LNCaP clone FGC (cell line): ENCODE measurements at regions not wholly inside any gene's neighbourhood (a gene's known extent, or its start where the extent isn't known, plus 50 kb on each side); places are given as distances from the start of the nearest gene placed in this dataset.

Source experiments
- DNase-seq: peaks from one replicate; pipeline ENCODE4 v3.0.0-alpha.2; 2011; ENCODE audit warnings: low read depth
- H3K4me3 ChIP-seq: 2 replicates; pipeline ENCODE4 v1.5.1; 2011; ENCODE audit warnings: mild to moderate bottlenecking, low read depth, low read length, control low read depth
- TF ChIP-seq, protein P1 (sequence below): IDR thresholded peaks from 2 replicates; pipeline ENCODE4 v1.5.1; 2012; ENCODE audit warnings: mild to moderate bottlenecking; ENCODE audit not compliant: control insufficient read depth, insufficient read depth; ENCODE audit errors: extremely low read depth

DNA sequence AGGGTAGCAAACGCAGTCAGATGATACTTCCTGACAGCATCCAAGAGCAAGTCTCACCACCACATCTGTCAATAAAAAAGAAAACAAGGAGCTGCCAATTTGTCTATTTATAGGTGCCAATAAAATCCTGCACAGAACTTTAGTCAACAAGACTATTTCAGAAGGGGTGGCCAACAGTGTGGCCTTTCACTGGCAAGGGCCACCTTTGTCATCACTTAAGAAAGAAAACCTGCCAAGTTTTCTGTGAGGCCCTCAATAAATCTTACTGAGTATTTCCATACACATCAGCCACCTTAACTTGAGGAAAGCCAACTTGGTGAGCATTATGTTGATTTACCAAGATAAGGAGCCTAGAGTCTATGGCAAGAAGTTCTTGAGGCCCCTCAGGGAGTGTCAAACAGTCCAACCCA, 312.3 kb downstream of the ENC1 start:
- no peak overlapping the region for H3K4me3 ChIP-seq
- peak; percentile 99 for DNase-seq
- TF ChIP-seq, protein P1, sequence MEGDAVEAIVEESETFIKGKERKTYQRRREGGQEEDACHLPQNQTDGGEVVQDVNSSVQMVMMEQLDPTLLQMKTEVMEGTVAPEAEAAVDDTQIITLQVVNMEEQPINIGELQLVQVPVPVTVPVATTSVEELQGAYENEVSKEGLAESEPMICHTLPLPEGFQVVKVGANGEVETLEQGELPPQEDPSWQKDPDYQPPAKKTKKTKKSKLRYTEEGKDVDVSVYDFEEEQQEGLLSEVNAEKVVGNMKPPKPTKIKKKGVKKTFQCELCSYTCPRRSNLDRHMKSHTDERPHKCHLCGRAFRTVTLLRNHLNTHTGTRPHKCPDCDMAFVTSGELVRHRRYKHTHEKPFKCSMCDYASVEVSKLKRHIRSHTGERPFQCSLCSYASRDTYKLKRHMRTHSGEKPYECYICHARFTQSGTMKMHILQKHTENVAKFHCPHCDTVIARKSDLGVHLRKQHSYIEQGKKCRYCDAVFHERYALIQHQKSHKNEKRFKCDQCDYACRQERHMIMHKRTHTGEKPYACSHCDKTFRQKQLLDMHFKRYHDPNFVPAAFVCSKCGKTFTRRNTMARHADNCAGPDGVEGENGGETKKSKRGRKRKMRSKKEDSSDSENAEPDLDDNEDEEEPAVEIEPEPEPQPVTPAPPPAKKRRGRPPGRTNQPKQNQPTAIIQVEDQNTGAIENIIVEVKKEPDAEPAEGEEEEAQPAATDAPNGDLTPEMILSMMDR, result no peak

DNA sequence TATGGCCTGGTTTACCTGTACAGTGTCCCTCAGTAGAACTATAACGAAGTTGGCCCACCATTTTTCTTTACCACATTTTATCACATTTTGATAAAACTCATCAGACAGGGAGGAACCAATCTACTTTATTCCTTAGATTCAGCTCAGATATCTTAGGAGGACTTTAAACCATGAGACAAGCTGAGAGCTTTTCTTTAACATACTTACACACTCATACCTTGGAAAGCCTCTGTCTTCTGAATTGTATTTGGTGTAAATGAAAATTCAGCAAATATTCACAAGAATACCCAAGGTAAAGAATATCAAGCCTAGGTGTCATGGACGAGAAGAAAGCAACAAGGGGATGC, 313.2 kb downstream of the ENC1 start:
- DNase-seq, result no peak
- no peak overlapping the region for H3K4me3 ChIP-seq
- TF ChIP-seq, protein P1, result no peak

DNA sequence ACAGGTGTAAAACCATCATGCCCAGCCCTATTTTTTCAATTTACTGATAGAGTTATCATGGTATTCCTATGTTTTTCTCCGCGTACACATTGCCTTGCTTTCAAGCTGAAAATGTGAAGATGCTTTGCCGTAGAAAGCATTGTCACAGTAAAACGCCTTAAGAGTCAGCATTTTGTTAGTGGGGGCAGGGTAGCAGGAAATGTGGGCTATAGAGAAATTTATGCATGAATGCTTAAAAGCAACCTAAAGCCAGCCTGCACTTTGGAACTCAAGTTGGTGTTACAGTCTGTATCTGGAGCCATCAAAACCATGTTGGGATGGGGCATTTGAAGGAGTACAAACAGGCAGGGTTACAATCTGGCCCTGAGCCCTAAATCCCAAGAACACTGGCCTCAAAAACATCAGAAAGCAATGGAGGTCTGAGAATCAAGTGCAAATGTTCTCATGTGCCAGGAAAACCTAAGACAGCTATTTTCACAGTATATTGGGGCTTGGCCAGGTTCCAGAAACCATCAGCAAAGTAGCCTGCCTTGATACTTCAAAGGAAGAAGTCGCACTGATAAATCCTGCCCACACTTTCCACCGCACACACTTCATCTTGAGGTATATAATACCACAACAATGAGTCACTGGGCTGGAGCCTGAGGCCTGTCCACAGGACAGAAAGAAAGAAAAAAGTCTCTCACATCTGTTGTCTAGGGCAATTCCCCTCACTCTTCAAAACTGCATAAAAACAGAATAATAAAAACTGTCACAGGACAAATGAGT, 313.8 kb downstream of the ENC1 start:
- DNase-seq, result no peak
- no peak overlapping the region for H3K4me3 ChIP-seq
- TF ChIP-seq, protein P1, result no peak

DNA sequence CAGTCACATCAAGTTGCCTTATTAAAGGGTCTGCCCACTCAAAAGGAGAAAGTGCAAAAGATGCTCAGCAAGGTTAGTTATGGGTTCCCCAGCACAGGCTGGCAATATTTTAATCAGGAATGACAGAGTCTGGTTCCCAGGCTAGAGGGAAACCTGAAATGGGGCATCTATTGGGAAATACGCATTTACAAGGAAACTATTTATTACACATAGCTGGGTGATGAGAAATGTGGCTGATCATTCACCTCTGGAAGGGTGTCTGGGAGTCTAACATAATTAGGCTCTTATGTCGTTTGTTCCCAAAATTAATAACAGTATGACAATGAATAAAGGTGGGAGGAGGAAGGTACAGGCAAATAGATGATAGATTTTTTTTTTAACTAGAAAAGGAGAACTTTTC, 314.7 kb downstream of the ENC1 start:
- DNase-seq, result no peak
- H3K4me3 ChIP-seq, result no peak overlapping the region
- TF ChIP-seq, protein P1, result no peak

DNA sequence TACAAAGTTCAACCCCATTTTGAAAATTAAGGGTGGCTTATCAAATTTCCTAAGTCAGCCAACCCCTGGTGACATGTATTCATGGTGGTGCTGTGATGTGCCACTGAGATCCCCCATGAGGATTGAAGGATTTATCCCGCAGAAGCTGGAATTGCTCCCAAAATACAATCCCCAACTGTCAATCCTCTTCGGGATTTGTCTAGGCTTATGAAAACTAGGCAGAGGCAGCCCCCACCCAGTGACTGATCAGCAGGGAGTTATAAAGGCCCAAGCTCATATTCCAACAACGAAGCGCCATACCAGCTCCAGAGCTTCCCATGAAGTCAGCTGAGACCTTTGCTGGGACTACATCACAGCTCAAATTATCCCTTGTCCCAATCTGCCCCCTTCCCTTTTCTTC, 316.0 kb downstream of the ENC1 start:
- TF ChIP-seq, protein P1, result no peak
- DNase-seq, result no peak
- no peak overlapping the region for H3K4me3 ChIP-seq

DNA sequence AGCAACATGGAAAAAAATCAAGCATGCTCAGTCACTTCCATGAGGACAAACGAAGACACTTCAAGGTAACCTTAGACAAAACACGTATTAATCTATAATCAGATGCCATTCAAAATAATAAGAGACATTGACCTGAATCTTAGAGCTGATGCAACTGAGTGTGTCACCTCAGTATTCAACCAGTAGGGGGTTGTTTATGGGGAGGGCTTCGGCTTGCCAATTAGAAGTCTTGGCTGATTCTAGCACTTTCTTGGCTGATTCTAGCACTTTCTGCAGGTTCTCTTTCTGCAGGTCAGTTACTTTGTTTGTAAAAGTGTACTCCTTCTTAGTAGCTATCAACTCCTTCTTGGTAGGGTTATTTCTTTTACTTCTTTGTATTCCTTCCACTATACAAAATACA, 317.6 kb downstream of the ENC1 start:
- H3K4me3 ChIP-seq, result no peak overlapping the region
- no peak for DNase-seq
- TF ChIP-seq, protein P1, result no peak

DNA sequence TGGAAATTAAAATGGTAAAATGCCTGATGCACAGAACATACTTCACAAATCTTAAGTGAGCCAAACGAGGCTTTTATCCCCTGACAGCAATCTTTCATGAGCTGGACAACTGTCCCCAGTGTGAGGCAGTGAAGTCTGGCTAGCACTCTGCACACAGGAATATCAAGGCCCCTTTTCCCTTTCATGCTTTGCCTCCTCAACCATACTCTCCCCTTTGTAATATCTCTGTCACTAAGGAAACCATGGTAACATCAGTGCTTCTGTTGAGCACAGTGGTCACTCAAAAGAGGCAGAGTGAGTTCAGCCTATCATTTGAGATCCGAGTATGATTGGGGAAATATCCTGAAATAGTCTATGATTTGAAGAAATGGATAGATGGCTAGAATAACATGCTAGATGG, 318.3 kb downstream of the ENC1 start:
- TF ChIP-seq, protein P1, result no peak
- no peak for DNase-seq
- H3K4me3 ChIP-seq, result no peak overlapping the region
